Muscle of back (tissue), 3 donors: ENCODE measurements at regions not wholly inside any gene's neighbourhood (a gene's known extent, or its start where the extent isn't known, plus 50 kb on each side); places are given as distances from the start of the nearest gene placed in this dataset.
"Not testable (repeated sequence)": the region's sequence is repeated elsewhere in the genome, so short reads cannot be mapped to it uniquely, and the experiment has no call there.

Experiments used
- DNase-seq, 3 donors: peaks; one replicate each; pipeline versions ENCODE4 v3.0.0 to v3.0.0-alpha.2; 2013

DNA sequence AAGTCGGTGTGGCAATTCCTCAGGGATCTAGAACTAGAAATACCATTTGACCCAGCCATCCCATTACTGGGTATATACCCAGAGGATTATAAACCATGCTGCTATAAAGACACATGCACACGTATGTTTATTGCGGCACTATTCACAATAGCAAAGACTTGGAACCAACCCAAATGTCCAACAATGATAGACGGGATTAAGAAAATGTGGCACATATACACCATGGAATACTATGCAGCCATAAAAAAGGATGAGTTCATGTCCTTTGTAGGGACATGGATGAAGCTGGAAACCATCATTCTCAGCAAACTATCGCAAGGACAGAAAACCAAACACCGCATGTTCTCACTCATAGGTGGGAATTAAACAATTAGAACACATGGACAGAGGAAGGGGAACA, 80.6 kb upstream of the ST3GAL5 start:
- not testable (repeated sequence) for DNase-seq

DNA sequence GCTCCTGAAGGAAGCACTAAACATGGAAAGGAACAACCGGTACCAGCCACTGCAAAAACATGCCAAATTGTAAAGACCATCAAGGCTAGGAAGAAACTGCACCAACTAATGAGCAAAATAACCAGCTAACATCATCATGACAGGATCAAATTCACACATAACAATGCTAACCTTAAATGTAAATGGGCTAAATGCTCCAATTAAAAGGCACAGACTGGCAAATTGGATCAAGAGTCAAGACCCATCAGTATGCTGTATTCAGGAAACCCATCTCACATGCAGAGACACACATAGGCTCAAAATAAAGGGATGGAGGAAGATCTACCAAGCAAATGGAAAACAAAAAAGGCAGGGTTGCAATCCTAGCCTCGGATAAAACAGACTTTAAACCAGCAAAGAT, 77.0 kb upstream of the ST3GAL5 start:
- DNase-seq: not testable (repeated sequence)

DNA sequence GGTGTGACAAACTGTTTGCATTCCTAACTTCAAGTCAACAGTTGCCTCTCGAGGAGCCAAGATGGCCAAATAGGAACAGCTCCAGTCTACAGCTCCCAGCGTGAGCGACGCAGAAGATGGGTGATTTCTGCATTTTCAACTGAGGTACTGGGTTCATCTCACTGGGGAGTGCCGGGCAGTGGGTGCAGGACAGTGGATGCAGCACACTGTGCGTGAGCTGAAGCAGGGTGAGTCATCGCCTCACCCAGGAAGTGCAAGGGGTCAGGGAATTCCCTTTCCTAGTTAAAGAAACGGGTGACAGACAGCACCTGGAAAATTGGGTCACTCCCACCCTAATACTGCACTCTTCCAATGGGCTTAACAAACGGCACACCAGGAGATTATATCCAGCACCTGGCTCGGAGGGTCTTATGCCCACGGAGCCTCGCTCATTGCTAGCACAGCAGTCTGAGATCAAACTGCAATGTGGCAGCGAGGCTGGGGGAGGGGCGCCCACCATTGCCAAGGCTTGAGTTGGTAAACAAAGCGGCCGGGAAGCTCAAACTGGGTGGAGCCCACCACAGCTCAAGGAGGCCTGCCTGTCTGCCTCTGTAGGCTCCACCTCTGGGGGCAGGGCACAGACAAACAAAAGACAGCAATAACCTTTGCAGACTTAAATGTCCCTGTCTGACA, 75.1 kb upstream of the ST3GAL5 start:
- DNase-seq: not testable (repeated sequence)

DNA sequence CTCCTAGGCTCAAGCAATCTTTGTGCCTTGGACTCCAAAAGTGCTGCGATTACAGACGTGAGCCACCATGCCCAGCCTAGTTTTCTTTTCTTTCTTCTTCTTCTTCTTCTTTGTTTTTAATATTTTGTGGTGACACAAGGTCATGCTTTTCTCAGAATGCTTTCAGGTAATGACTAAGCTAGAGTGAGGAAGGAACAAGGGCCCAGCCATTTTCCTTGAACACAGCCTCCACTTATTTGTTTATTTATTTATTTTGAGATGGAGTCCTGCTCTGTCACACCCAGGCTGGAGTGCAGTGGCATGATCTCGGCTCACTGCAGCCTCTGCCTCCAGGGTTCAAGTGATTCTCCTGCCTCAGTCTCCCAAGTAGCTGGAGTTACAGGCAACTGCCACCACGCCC, 74.3 kb upstream of the ST3GAL5 start:
- DNase-seq: no peak

DNA sequence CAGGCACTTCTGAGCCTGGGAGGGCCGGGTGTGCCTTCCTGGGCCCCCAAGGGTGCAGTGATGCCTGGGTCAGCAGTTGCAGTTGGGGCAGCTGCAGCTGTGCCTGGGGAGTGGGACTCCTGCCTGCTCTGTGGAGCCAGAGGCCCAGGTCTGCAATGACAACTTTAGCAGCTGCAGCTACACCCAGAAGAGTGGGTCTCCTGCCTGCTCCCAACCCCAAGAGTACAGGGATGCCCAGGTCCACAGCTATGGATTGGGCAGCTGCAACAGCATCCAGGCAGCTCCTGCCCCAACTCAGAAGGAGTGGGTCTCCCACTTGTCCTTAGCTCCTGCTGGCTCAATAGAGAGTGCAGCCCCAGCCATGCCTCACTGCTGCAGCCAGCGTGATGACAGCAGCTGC, 73.0 kb upstream of the ST3GAL5 start:
- DNase-seq: no peak

DNA sequence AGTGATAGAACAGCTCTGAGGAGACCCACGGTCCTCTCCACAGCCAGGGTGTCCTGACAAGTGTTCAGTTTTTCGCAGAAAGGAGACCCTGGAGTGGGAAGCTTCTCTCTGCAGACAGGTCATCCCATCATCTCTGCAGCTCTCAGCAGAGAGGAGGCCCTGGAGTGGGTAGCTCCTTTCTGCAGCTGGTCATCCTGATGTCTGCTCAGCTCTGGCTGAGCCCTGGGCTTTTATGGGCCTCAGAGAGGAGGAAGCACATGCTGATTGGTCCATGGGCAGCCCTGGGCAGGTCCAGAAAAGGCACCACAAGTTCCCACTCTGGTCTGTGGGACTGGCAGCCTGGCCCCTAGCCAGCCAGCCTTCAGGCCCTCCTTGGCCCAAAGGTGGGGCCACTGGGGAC, 72.3 kb upstream of the ST3GAL5 start:
- DNase-seq: no peak

DNA sequence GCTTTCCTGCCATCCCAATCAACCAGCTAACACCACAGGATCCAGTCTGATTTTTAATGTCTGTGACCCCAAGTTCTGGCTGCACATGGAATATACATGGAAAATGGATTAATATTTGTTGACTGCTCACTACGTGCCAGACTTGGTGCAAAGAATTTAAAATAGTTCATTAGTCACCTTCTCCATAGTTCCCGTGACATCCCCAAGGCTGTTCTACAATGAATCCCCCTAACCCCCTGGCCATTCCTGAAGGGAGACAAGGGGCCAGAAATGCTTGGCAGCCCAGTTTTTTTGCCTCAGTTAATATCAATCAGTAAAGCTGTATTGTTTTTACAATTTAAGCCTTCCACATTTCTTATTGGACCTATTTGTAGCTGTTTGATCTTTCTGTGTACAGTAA, 71.0 kb upstream of the ST3GAL5 start:
- DNase-seq: no peak

DNA sequence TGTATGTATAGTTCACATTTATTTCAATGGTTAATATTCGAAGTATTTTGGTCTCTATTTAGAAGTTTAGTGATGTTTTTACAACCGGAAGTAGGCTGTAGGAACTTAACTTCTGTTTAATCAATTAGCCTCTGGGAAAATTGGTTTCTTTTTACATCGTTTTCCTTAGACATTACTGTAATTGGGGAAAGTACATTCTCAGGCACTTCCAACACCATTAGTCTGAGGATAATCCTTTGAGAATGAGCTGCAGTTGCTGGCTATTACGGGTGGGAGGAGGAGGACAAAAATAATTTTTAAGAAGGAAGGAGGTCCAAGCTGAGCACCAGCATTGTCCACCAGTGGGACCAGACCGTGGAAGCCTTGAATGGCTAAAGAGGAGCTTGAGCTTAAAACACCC, 70.4 kb upstream of the ST3GAL5 start:
- DNase-seq: no peak

DNA sequence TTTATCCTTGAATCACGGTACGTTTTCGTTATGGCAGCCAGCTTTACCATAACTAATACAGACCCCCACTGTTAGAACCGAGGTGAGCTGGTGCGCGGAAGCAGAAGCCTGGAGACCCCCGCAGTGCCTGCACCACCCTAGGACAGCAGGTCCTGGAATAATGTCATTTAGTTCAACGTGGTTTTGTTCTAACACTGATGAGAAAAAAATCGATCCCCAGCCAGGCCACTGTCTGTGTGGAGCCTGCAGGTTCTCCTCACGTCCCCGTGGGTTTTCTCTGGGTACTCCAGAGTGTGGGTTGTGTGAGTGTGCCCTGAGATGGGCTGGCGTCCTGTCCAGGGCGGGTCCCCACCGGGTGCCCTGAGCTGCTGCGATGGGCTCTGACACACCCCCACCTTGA, 69.9 kb upstream of the ST3GAL5 start:
- no peak for DNase-seq

DNA sequence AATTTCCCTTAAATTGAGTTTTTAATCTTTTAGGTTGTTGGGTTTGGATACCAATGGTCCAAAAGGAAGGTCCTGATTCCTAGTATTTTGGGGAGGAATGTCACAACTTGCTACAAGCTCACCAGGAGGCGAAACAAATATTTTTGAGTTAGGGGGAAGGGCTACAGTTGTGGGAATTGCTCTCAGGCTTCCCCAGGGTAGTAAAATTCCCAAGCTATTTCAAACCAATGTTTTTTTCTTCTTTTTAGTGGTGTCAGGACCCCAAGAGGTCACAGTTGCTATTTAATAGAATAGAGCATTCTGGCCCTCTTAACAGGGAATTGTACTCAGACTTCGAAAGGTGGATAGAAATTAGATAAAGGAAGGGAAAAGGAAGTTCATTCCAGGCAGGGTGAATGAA, 68.5 kb upstream of the ST3GAL5 start:
- no peak for DNase-seq

DNA sequence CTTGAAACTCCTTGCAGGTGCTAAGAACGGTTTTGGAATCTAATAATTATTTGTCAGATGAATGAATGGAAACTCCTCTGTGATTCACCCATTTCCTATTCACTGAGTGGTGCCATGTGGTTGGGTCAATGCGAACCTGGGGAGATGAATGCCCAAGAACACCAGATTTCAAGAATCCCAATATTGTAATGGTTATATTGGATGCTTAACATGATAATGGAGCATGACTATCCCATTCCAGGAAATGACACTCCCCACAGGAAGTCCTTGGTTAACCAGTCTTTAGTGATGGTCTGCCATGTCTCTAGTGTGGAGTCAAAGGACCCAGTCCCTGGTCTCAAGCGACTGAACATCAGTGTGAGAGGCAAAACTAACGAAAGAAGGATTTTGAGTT, 67.9 kb upstream of the ST3GAL5 start:
- no peak for DNase-seq

DNA sequence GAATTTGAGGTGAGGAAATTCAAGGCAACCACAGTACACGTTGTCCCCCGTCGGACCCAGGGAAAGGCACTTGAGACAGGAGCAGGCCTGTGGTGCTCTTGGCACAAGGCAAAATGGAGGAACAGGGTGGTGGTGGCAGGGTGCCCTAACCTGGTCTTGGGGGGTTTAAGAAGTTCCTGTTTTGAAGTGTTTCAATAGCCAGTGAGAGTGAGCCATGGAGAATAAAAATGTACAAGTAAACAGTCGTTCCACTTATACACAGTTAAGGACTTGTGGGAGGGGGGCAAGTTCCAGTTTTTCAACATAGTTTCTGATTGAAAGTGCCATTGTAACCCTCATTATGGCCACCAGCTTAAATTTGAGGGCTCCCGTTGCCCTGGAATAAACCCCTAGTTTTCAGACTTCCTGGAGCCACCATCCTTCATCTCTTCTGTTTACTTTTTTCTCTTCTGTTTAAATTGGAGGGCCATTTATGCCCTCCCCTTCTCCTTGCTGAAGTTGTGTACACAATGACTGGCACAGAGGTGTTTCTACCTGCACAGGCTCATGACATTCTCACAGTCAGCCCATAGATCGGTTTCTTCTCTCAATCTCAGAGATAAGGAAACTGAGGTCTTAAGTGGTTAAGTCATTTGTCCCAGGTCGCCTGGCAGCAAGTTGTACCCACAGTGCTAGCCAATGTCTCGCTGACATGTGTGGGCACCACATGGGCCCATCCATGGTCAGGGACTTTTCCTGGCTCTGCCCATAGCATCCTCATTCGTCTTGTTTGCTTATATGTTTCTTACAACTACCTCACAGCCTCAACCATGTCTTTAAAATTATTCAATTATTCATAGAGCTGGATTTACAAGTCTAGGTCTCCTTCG, 66.0 kb upstream of the ST3GAL5 start:
- DNase-seq: no peak

DNA sequence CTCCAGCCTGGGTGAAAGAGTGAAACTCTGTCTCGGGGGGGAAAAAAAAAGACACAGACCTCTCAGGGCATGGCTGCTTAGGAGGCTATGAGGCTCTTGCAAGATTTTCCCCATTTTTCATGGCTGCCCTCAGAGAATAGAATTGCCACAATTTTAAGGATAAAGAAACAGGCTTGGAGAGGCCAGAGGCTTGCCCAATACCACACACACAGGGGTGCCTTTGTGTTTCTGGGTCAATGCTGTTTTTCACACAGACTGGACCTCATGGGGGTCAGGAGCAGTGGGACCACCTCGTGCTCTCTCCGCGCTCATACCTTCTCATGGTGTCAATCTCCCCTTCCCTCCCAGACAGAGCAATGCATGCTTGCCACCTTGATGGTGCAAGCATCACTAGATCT, 65.4 kb upstream of the ST3GAL5 start:
- no peak for DNase-seq

DNA sequence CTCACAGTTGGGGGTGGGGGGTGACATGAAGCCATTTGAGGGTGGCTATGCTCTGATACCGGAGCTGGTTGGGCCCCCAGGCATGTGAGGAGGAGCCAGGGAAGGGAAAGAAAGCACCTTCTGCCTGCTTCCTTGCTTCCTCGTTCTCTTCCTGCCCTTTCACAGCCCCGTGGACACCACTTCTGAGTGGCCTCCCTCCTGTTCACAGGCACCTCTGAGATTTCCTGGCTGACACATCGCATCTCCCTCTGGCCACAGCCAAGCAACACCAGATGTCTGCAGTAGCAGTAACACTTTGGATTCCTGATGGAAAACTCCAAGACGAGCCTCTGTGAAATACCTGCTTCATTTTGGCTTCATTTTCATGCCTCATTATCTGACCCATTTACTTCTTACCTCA, 64.7 kb upstream of the ST3GAL5 start:
- DNase-seq: no peak

DNA sequence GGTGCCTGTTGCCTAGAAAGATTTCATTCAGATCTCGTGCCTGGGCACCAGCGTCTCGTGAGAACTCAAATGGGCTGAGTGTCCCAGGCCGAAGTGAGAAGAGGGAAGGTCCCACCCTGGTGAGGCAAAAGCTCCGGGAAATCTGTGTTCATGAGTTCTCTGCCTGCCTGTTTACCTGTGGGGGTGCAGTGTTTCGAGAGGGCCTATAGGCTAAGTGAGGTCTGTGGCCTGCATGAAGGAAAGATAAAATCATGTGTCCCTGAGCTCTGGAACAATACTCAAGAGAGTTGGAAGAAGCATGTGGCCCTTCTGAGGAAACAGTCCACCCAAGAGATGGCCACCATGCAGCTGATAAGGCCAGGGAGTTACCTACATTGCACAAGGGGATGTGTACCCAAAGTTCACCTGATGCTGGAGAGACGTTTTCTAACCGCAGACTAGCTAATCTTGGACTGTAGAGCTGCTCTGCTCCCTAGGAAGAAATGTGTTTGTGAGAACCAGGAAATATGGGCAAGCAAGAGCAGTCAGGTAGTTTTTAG, 63.5 kb upstream of the ST3GAL5 start:
- no peak for DNase-seq

DNA sequence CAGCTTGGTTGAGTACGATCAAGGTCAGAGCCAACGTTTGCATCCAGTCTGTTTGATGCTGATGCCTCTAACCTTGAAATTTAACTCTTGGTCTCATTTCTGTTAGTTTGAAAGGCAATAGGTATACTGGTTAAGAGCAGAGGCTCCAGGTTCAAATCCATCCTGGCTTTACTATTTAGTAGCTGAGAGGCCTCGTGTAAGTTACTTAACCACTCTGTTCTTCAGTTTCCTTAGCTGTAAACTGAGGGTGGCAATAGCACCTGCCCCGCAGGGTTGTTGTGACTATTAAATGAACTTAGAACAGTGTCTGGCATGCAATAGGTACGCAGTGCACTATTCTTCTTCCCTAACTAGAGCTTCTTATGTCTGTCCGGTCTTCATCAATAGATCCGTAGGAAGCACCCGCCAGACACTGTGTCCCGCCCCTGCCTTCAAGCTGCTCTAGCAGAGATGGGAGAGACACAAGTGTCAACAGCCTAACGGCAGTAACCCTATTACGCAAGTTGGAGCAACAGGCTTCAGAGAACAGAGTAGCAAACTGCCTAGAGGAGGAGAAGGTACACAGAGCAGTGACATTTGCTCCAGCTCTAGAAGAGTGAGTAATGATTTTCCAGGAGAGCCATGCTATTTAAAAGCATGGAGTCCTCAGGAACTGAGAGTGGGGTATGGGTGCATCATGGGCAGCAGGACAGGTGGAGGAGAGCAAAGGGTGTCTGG, 62.7 kb upstream of the ST3GAL5 start:
- no peak for DNase-seq

DNA sequence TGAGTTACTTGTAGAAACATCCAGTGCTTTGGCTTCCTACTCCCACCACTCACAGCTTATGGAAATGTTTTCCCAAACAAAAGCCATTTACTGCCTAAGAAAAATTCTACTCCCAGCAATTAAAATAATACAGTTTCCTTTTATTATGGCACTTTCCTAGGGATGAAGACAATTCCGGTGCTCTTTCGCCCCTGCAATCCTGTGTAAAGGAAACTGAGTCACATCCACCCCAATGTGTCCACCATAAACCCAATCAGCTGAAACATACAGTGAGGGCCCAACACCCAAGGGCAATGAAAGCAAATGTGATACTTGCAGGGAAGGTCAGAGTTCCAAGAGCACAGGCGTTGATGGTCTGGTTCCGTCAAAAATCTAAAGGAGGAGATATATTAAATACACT, 62.0 kb upstream of the ST3GAL5 start:
- no peak for DNase-seq

DNA sequence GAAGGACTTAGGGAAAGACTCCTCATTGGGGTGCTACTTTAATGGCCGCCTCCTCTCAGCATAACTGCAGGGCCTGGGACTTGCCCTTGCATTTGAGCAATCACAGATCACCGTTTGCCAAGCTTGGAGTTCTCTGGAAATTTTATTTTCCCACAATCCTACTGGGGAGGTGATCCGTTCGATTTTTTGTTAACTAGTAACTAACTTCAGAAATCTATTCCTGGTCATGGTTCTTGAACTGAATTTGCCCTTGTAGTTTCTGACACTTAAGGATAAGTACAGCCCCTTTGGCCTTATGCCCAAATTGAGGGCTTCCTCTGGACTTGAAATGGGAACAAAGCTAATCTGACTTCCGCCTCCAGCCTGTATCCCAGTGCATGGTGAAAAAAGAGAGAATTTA, 60.5 kb upstream of the ST3GAL5 start:
- DNase-seq: peak in 1 of 3 donors; percentile 38

DNA sequence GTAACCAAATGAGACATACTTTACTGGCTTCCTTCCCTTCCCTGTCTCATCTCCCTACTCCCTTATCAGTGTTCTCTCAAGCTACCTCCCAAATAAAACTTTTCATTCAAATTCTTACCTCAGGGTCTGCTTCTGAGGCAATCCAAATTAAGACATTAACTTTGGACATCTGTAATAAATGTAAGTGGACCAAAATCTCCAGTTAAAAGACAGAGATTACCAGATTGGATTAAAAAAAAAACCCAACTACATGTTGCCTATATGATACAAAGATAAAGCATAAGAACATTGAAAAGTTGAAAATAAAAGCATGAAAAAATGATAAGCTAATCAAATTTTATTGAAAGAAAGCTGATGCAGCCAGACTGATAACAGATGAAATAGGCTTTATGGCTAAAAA, 58.8 kb upstream of the ST3GAL5 start:
- no peak for DNase-seq

DNA sequence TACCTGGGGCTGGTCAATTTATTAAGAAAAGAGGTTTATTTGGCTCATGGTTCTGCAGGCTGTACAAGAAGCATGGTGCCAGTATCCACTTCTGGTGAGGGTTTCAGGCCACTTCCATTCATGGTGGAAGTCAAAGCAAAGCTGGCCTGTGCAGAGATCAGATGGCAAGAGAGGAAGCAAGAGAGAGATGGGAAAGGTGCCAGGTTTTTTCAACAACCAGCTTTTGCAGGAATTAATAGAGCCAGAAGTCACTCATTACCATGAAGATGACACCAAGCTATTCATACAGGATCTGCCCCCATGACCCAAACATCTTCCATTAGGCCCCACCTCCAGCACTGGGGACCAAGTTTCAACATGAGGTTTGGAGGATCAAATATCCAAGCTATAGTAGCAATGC, 56.8 kb upstream of the ST3GAL5 start:
- DNase-seq: no peak

DNA sequence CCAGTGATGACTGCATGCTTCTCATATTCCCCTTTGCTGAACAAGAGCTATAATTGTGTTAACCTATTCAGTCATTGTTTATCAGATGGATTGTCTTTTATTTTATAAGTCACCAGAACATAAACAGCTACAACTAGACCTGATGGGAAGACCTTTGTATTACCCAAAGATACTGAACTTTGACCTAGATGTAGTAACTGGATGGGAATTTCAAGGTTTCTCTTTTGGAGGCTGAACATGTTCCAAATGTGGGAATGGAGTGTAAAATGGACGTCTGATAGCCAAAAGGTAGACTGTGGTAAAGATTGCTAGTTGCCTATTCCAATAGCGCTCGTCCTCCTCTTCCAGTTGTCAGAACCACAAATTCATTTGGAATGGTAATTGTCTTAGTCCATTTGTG, 56.4 kb upstream of the ST3GAL5 start:
- DNase-seq: no peak

DNA sequence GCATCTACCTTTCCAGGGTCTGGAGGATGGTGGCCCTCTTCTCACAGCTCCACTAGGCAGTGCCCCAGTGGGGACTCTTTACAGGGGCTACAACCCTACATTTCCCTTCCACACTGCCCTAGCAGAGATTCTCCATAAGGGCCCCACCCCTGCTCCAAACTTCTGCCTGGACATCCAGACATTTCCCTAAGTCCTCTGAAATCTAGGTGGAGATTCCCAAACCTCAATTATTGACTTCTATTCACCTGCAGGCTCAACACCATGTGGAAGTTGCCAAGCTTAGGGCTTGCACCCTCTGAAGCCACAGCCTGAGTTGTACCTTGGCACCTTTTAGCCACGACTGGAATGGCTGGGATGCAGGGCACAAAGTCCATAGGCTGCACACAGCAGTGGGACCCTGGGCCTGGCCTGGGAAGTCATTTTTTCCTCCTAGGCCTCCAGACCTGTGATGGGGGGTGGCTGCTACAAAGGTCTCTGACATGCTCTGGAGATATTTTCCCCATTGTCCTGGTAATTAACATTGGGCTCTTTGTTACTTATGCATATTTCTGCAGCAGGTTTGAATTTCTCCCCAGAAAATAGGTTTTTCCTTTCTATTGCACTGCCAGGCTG, 53.7 kb upstream of the ST3GAL5 start:
- no peak for DNase-seq
